ENCODE measurements at regions not wholly inside any gene's neighbourhood (a gene's known extent, or its start where the extent isn't known, plus 50 kb on each side); places are given as distances from the start of the nearest gene placed in this dataset.

GRCh38 chr4:179601671-179602070 is 2159.4 kb upstream of the AGA start:
- H3K36me3 ChIP-seq (ENCODE audit: control insufficient read depth in 1 of 2, insufficient read depth in 2 of 2, low read length in 2 of 2): no peaks in the 10 kb centered on the region
- no peaks in the 10 kb centered on the region for H3K4me1 ChIP-seq (ENCODE audit: control insufficient read depth in 1 of 2, insufficient read depth in 2 of 2, low read length in 2 of 2)
- peaks cover 3 to 6% of the 10 kb centered on the region in 2 donors for H3K9me3 ChIP-seq (ENCODE audit: control insufficient read depth in 1 of 2, low read length in 2 of 2)
- H3K27me3 ChIP-seq (ENCODE audit: control insufficient read depth in 1 of 2, insufficient read depth in 2 of 2, low read length in 2 of 2): no peaks in the 10 kb centered on the region
- no peak overlapping the region for H3K9ac ChIP-seq (ENCODE audit: low read depth in 1 of 2, low read length in 2 of 2)
- no peak overlapping the region for H3K27ac ChIP-seq (ENCODE audit: low read depth, low read length)
- H3K4me3 ChIP-seq (ENCODE audit: low read depth in 1 of 2, low read length in 2 of 2): no peak overlapping the region

- no peak overlapping the region for H3K9ac ChIP-seq (ENCODE audit: low read depth in 1 of 2, low read length in 2 of 2)
- H3K4me1 ChIP-seq (ENCODE audit: control insufficient read depth in 1 of 2, insufficient read depth in 2 of 2, low read length in 2 of 2): no peaks in the 10 kb centered on the region
These were observed 2163.0 kb upstream of the AGA start for GRCh38 chr4:179605196-179605595.

DNA sequence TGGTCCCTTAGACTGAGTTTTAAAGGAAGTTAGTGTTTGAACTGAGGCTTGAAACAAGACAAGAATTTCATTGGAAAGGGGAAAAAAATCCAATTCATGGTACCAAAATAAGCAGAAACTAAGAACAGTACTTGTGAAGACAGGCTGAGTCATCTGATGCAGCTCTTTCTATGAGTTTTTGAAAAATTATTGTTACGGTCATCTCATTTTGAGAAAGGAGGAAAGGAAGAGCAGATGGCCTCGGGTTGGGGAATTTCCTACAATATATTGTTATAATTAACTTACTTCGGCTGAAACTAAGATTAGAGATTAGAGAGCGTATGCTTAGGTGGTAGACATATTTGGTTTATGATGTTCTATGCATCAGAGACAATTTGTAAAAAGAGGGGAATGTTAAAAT is 2164.8 kb upstream of the AGA start:
- H3K4me1 ChIP-seq (ENCODE audit: control insufficient read depth in 1 of 2, insufficient read depth in 2 of 2, low read length in 2 of 2): no peaks in the 10 kb centered on the region
- no peak overlapping the region for H3K27ac ChIP-seq (ENCODE audit: low read depth, low read length)
- no peak overlapping the region for H3K4me3 ChIP-seq (ENCODE audit: low read depth in 1 of 2, low read length in 2 of 2)
- no peak overlapping the region for H3K9ac ChIP-seq (ENCODE audit: low read depth in 1 of 2, low read length in 2 of 2)
- peaks cover 3 to 6% of the 10 kb centered on the region in 2 donors for H3K9me3 ChIP-seq (ENCODE audit: control insufficient read depth in 1 of 2, low read length in 2 of 2)
- no peaks in the 10 kb centered on the region for H3K27me3 ChIP-seq (ENCODE audit: control insufficient read depth in 1 of 2, insufficient read depth in 2 of 2, low read length in 2 of 2)
- H3K36me3 ChIP-seq (ENCODE audit: control insufficient read depth in 1 of 2, insufficient read depth in 2 of 2, low read length in 2 of 2): no peaks in the 10 kb centered on the region

More at GRCh38 chr4:179605196-179605595, 2163.0 kb upstream of the AGA start:
- Histone ChIP-seq H3K9me3 (ENCODE audit: control insufficient read depth in 1 of 2, low read length in 2 of 2) (peaks cover 3 to 6% of the 10 kb centered on the region in 2 donors), H3K27me3 (ENCODE audit: control insufficient read depth in 1 of 2, insufficient read depth in 2 of 2, low read length in 2 of 2) (no peaks in the 10 kb centered on the region), H3K27ac (ENCODE audit: low read depth, low read length) (no peak overlapping the region), H3K36me3 (ENCODE audit: control insufficient read depth in 1 of 2, insufficient read depth in 2 of 2, low read length in 2 of 2) (no peaks in the 10 kb centered on the region), H3K4me3 (ENCODE audit: low read depth in 1 of 2, low read length in 2 of 2) (no peak overlapping the region)

DNA sequence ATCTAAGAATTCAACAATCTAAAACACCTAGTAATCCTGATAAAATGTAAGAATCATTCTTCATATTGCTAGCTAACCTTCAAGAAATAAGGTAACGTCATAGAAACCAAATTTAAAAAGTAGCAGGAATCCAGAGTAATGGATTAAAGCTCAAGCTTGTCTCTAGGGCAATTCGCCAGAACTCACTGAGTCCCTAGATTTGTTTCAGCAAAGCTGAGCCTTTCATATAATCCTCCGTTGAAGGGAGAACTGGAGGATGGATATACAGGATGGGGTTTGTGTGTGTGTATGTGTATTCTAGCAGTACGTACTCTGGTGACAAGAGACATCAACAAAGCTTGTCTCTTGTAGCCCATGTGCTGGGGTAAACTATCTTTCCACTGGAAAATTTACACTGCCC is 2173.5 kb upstream of the AGA start:
- Histone ChIP-seq H3K9ac (ENCODE audit: low read depth in 1 of 2, low read length in 2 of 2) (no peak overlapping the region), H3K27ac (ENCODE audit: low read depth, low read length) (no peak overlapping the region), H3K36me3 (ENCODE audit: control insufficient read depth in 1 of 2, insufficient read depth in 2 of 2, low read length in 2 of 2) (no peaks in the 10 kb centered on the region)

GRCh38 chr4:179618966-179619365 is 2176.7 kb upstream of the AGA start:
- H3K4me1 ChIP-seq (ENCODE audit: control insufficient read depth in 1 of 2, insufficient read depth in 2 of 2, low read length in 2 of 2): no peaks in the 10 kb centered on the region
- H3K9me3 ChIP-seq (ENCODE audit: control insufficient read depth in 1 of 2, low read length in 2 of 2): peaks cover 0 to 8% of the 10 kb centered on the region in 2 donors
- no peak overlapping the region for H3K4me3 ChIP-seq (ENCODE audit: low read depth in 1 of 2, low read length in 2 of 2)
- no peak overlapping the region for H3K9ac ChIP-seq (ENCODE audit: low read depth in 1 of 2, low read length in 2 of 2)
- H3K36me3 ChIP-seq (ENCODE audit: control insufficient read depth in 1 of 2, insufficient read depth in 2 of 2, low read length in 2 of 2): no peaks in the 10 kb centered on the region
- H3K27ac ChIP-seq (ENCODE audit: low read depth, low read length): no peak overlapping the region
- no peaks in the 10 kb centered on the region for H3K27me3 ChIP-seq (ENCODE audit: control insufficient read depth in 1 of 2, insufficient read depth in 2 of 2, low read length in 2 of 2)

More for the DNA sequence above, 2173.5 kb upstream of the AGA start:
- Histone ChIP-seq H3K27me3 (ENCODE audit: control insufficient read depth in 1 of 2, insufficient read depth in 2 of 2, low read length in 2 of 2) (no peaks in the 10 kb centered on the region), H3K9me3 (ENCODE audit: control insufficient read depth in 1 of 2, low read length in 2 of 2) (peaks cover under 1 to 3% of the 10 kb centered on the region in 2 donors), H3K4me1 (ENCODE audit: control insufficient read depth in 1 of 2, insufficient read depth in 2 of 2, low read length in 2 of 2) (no peaks in the 10 kb centered on the region), H3K4me3 (ENCODE audit: low read depth in 1 of 2, low read length in 2 of 2) (no peak overlapping the region)

DNA sequence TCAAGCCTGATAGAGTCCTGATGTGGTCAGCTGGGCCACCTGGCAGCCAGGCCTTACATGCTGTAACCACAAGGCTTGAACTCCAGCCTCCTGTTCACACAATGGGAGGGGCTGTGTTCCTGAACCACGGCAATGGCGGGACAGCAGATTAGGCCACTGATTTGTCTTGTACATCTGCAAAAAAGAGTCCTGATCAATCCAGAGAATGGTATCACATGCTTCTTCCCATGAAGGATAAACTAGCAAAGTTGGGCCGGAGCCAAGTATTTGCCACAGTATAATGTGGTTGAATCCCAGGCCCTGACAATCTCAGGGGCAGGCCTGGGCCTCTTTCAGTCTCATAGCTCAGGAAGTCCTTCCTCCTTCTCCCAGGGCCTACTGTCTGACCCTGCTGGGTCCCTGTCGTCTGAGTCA is 2182.5 kb upstream of the AGA start:
- H3K36me3 ChIP-seq (ENCODE audit: control insufficient read depth in 1 of 2, insufficient read depth in 2 of 2, low read length in 2 of 2): no peaks in the 10 kb centered on the region
- peaks cover 0 to 8% of the 10 kb centered on the region in 2 donors for H3K9me3 ChIP-seq (ENCODE audit: control insufficient read depth in 1 of 2, low read length in 2 of 2)
- H3K9ac ChIP-seq (ENCODE audit: low read depth in 1 of 2, low read length in 2 of 2): no peak overlapping the region
- H3K27ac ChIP-seq (ENCODE audit: low read depth, low read length): no peak overlapping the region
- no peaks in the 10 kb centered on the region for H3K27me3 ChIP-seq (ENCODE audit: control insufficient read depth in 1 of 2, insufficient read depth in 2 of 2, low read length in 2 of 2)
- H3K4me1 ChIP-seq (ENCODE audit: control insufficient read depth in 1 of 2, insufficient read depth in 2 of 2, low read length in 2 of 2): no peaks in the 10 kb centered on the region
- no peak overlapping the region for H3K4me3 ChIP-seq (ENCODE audit: low read depth in 1 of 2, low read length in 2 of 2)

GRCh38 chr4:179625406-179625805 is 2183.2 kb upstream of the AGA start:
- Histone ChIP-seq H3K9ac (ENCODE audit: low read depth in 1 of 2, low read length in 2 of 2) (no peak overlapping the region), H3K36me3 (ENCODE audit: control insufficient read depth in 1 of 2, insufficient read depth in 2 of 2, low read length in 2 of 2) (no peaks in the 10 kb centered on the region), H3K4me3 (ENCODE audit: low read depth in 1 of 2, low read length in 2 of 2) (no peak overlapping the region), H3K4me1 (ENCODE audit: control insufficient read depth in 1 of 2, insufficient read depth in 2 of 2, low read length in 2 of 2) (no peaks in the 10 kb centered on the region), H3K9me3 (ENCODE audit: control insufficient read depth in 1 of 2, low read length in 2 of 2) (peaks cover 0 to 8% of the 10 kb centered on the region in 2 donors), H3K27ac (ENCODE audit: low read depth, low read length) (no peak overlapping the region), H3K27me3 (ENCODE audit: control insufficient read depth in 1 of 2, insufficient read depth in 2 of 2, low read length in 2 of 2) (no peaks in the 10 kb centered on the region)

- Histone ChIP-seq H3K27me3 (ENCODE audit: control insufficient read depth in 1 of 2, insufficient read depth in 2 of 2, low read length in 2 of 2) (no peaks in the 10 kb centered on the region), H3K9me3 (ENCODE audit: control insufficient read depth in 1 of 2, low read length in 2 of 2) (no peaks in the 10 kb centered on the region), H3K9ac (ENCODE audit: low read depth in 1 of 2, low read length in 2 of 2) (no peak overlapping the region)
These were observed 2184.4 kb upstream of the AGA start for GRCh38 chr4:179626687-179627086.

GRCh38 chr4:179631321-179631720 is 2189.1 kb upstream of the AGA start:
- H3K9me3 ChIP-seq (ENCODE audit: control insufficient read depth in 1 of 2, low read length in 2 of 2): no peaks in the 10 kb centered on the region
- no peak overlapping the region for H3K4me3 ChIP-seq (ENCODE audit: low read depth in 1 of 2, low read length in 2 of 2)
- H3K36me3 ChIP-seq (ENCODE audit: control insufficient read depth in 1 of 2, insufficient read depth in 2 of 2, low read length in 2 of 2): no peaks in the 10 kb centered on the region
- H3K27me3 ChIP-seq (ENCODE audit: control insufficient read depth in 1 of 2, insufficient read depth in 2 of 2, low read length in 2 of 2): no peaks in the 10 kb centered on the region
- H3K27ac ChIP-seq (ENCODE audit: low read depth, low read length): no peak overlapping the region
- H3K4me1 ChIP-seq (ENCODE audit: control insufficient read depth in 1 of 2, insufficient read depth in 2 of 2, low read length in 2 of 2): no peaks in the 10 kb centered on the region
- H3K9ac ChIP-seq (ENCODE audit: low read depth in 1 of 2, low read length in 2 of 2): no peak overlapping the region

More at GRCh38 chr4:179626687-179627086, 2184.4 kb upstream of the AGA start:
- Histone ChIP-seq H3K36me3 (ENCODE audit: control insufficient read depth in 1 of 2, insufficient read depth in 2 of 2, low read length in 2 of 2) (no peaks in the 10 kb centered on the region), H3K4me3 (ENCODE audit: low read depth in 1 of 2, low read length in 2 of 2) (no peak overlapping the region), H3K27ac (ENCODE audit: low read depth, low read length) (no peak overlapping the region), H3K4me1 (ENCODE audit: control insufficient read depth in 1 of 2, insufficient read depth in 2 of 2, low read length in 2 of 2) (no peaks in the 10 kb centered on the region)

- no peak overlapping the region for H3K9ac ChIP-seq (ENCODE audit: low read depth in 1 of 2, low read length in 2 of 2)
- H3K27ac ChIP-seq (ENCODE audit: low read depth, low read length): no peak overlapping the region
- H3K9me3 ChIP-seq (ENCODE audit: control insufficient read depth in 1 of 2, low read length in 2 of 2): no peaks in the 10 kb centered on the region
- H3K27me3 ChIP-seq (ENCODE audit: control insufficient read depth in 1 of 2, insufficient read depth in 2 of 2, low read length in 2 of 2): no peaks in the 10 kb centered on the region
- H3K4me1 ChIP-seq (ENCODE audit: control insufficient read depth in 1 of 2, insufficient read depth in 2 of 2, low read length in 2 of 2): no peaks in the 10 kb centered on the region
- no peaks in the 10 kb centered on the region for H3K36me3 ChIP-seq (ENCODE audit: control insufficient read depth in 1 of 2, insufficient read depth in 2 of 2, low read length in 2 of 2)
- no peak overlapping the region for H3K4me3 ChIP-seq (ENCODE audit: low read depth in 1 of 2, low read length in 2 of 2)
These were observed 2192.6 kb upstream of the AGA start for GRCh38 chr4:179634862-179635261.

DNA sequence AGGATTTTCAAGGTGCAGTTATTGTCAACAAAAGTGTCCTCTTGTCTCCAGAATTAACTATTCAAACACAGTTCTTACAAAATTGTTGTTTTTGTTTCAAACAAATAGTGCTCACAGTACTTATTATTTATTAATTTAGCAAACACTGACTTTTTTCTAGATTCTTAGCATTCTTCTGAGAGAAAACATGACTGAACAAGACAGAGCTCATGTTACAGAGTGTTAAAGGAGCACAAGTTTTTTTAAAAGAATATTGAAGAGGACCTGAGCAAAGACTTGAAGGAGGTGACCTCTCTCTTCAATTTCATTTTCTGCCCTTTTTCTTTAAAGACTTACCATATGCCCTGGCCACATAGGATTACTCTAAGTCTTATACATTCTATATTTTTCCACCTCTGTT is 2220.3 kb upstream of the AGA start:
- H3K4me1 ChIP-seq (ENCODE audit: control insufficient read depth in 1 of 2, insufficient read depth in 2 of 2, low read length in 2 of 2): no peaks in the 10 kb centered on the region

More for the DNA sequence above, 2220.3 kb upstream of the AGA start:
- Histone ChIP-seq H3K4me3 (ENCODE audit: low read depth in 1 of 2, low read length in 2 of 2) (no peak overlapping the region), H3K9ac (ENCODE audit: low read depth in 1 of 2, low read length in 2 of 2) (no peak overlapping the region), H3K36me3 (ENCODE audit: control insufficient read depth in 1 of 2, insufficient read depth in 2 of 2, low read length in 2 of 2) (no peaks in the 10 kb centered on the region), H3K27ac (ENCODE audit: low read depth, low read length) (no peak overlapping the region), H3K27me3 (ENCODE audit: control insufficient read depth in 1 of 2, insufficient read depth in 2 of 2, low read length in 2 of 2) (no peaks in the 10 kb centered on the region), H3K9me3 (ENCODE audit: control insufficient read depth in 1 of 2, low read length in 2 of 2) (peaks cover 14 to 24% of the 10 kb centered on the region in 2 donors)
